A549 (cell line): ENCODE measurements at regions not wholly inside any gene's neighbourhood (a gene's known extent, or its start where the extent isn't known, plus 50 kb on each side); places are given as distances from the start of the nearest gene placed in this dataset.

Experiments used
- ATAC-seq, 2 experiments: fragments of 200-7000 bp in 1 of 2; fragments of >200 bp in 1 of 2; cut with Nextera tagmentation in 1 of 2; cut with Tn5 transposase in 1 of 2; 3 replicates each; pipeline versions ENCODE4 v1.8.0 to v1.9.1; 2018 to 2020; ENCODE audit warnings: mild to moderate bottlenecking in 1 of 2, moderate library complexity in 1 of 2
- CTCF ChIA-PET: fragments of 300-600 bp; sonication (Branson Sonifier 250); formaldehyde crosslinking; extraction: SDS; loops from one replicate; lab custom pipeline; 2021; ENCODE audit warnings: antibody characterized with exemption, inconsistent platforms; lab: Yijun Ruan, JAX
- POLR2A ChIA-PET: fragments of 350-600 bp; formaldehyde crosslinking; extraction: SDS; loops from one replicate; lab custom pipeline; 2021; ENCODE audit warnings: antibody characterized with exemption, inconsistent platforms; lab: Yijun Ruan, JAX
- DNase-seq, 2 experiments: peaks; one replicate each; pipeline versions ENCODE4 v3.0.0 to v3.0.0-alpha.2; 2011 to 2016; ENCODE audit warnings: low read depth in 1 of 2, low spot score in 1 of 2
- FAIRE-seq: peaks from 2 replicates; lab custom pipeline; 2011; peaks lifted over from hg19 to GRCh38; lab: Jason Lieb, UNC
- H3K27ac ChIP-seq, 2 experiments: fragments of >200 bp; sonication (Bioruptor Twin); formaldehyde crosslinking; 3 replicates each; pipeline ENCODE4 v1.5.1; 2016 to 2017
- H3K4me1 ChIP-seq: fragments of >200 bp; sonication (Bioruptor Twin); formaldehyde crosslinking; 3 replicates; pipeline ENCODE4 v1.6.1; 2016
- H3K4me2 ChIP-seq: fragments of >200 bp; sonication (Bioruptor Twin); formaldehyde crosslinking; 3 replicates; pipeline ENCODE4 v1.6.1; 2016
- H3K4me3 ChIP-seq: fragments of >200 bp; sonication (Bioruptor Twin); formaldehyde crosslinking; 3 replicates; pipeline ENCODE4 v1.5.1; 2016
- H3K9me3 ChIP-seq: fragments of >200 bp; sonication (Bioruptor Twin); formaldehyde crosslinking; 3 replicates; pipeline ENCODE4 v1.6.1; 2016
- CBX8 ChIP-seq: fragments of 200-600 bp; sonication (generic); IDR thresholded peaks from 2 replicates; pipeline ENCODE4 v1.6.1; 2016
- CHD4 ChIP-seq: fragments of 200-600 bp; sonication (generic); IDR thresholded peaks from 2 replicates; pipeline ENCODE4 v1.6.1; 2016; ENCODE audit warnings: antibody characterized with exemption, mild to moderate bottlenecking, borderline replicate concordance
- CTCF ChIP-seq: fragments of >200 bp; sonication (Bioruptor Twin); formaldehyde crosslinking; IDR thresholded peaks from 3 replicates; pipeline ENCODE4 v1.5.1; 2016
- HDAC2 ChIP-seq: fragments of 200-600 bp; sonication (generic); IDR thresholded peaks from 2 replicates; pipeline ENCODE4 v1.6.1; 2016
- MAFK ChIP-seq: fragments of 450-650 bp; IDR thresholded peaks from 2 replicates; pipeline ENCODE4 v1.6.1; 2014; ENCODE audit not compliant: partially characterized antibody
- NR3C1 ChIP-seq: fragments of >200 bp; sonication (Bioruptor Twin); formaldehyde crosslinking; IDR thresholded peaks from 3 replicates; pipeline ENCODE4 v1.6.1; 2017
- RFX5 ChIP-seq: fragments of 450-650 bp; IDR thresholded peaks from 2 replicates; pipeline ENCODE4 v1.7.1; 2014; ENCODE audit warnings: antibody characterized with exemption, mild to moderate bottlenecking, moderate library complexity
- SMC3 ChIP-seq: fragments of >200 bp; sonication (Bioruptor Twin); formaldehyde crosslinking; IDR thresholded peaks from 3 replicates; pipeline ENCODE4 v1.6.1; 2018; ENCODE audit warnings: inconsistent platforms
- TFCP2L1 ChIP-seq: fragments of 250-450 bp; sonication (Bioruptor Pico); IDR thresholded peaks from 2 replicates; pipeline ENCODE4 v1.5.0; 2021; ENCODE audit warnings: mild to moderate bottlenecking
- WGBS: methylation state at CpG from one replicate; pipeline ENCODE4 v1.1.6; 2017; ENCODE audit errors: missing lambda C conversion rate; 5-methylcytosine and 5-hydroxymethylcytosine counted together
- TF ChIP-seq, protein P1 (sequence below): fragments of >200 bp; sonication (Bioruptor Twin); formaldehyde crosslinking; IDR thresholded peaks from 3 replicates; pipeline ENCODE4 v1.6.1; 2016
- TF ChIP-seq, protein P2 (sequence below): fragments of >200 bp; sonication (Bioruptor Twin); formaldehyde crosslinking; IDR thresholded peaks from 2 replicates; pipeline ENCODE4 v1.6.1; 2016
- TF ChIP-seq, protein P3 (sequence below): fragments of 150-350 bp; IDR thresholded peaks from 2 replicates; pipeline ENCODE4 v1.6.1; 2014; ENCODE audit warnings: low read depth, mild to moderate bottlenecking, low read length

DNA sequence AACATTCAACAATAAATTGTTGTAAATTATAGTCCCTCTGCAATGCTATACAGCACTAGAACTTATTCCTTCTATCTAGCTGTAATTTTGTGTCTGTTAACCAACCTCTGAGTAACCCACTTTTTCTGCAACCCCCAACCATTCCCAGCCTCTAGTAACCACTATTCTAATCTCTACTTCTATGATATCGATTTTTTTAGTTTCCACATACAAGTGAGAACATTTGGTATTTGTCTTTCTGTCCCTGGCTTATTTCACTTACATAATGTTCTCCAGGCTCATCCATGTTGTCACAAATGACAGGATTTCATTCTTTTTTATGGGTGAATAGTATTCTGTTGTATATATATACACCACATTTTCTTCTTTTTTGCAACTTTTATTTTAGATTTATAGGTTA lies 147.6 kb downstream of the MAIP1 start:
- FAIRE-seq (no peak), ATAC-seq (no peak), DNase-seq (no peak)
- Histone ChIP-seq H3K9me3 (no peaks in the 10 kb centered on the region), H3K4me2 (no peak overlapping the region), H3K4me1 (no peaks in the 10 kb centered on the region), H3K4me3 (no peak overlapping the region), H3K27ac (no peak overlapping the region)
- CTCF ChIA-PET = no interaction called here
- POLR2A ChIA-PET = no interaction called here
- WGBS = 65% methylated on average over 1 of the region's 1 CpG
- TF ChIP-seq TFCP2L1 (CRISPR knock-in tag) (no peak), RFX5 (no peak)

DNA sequence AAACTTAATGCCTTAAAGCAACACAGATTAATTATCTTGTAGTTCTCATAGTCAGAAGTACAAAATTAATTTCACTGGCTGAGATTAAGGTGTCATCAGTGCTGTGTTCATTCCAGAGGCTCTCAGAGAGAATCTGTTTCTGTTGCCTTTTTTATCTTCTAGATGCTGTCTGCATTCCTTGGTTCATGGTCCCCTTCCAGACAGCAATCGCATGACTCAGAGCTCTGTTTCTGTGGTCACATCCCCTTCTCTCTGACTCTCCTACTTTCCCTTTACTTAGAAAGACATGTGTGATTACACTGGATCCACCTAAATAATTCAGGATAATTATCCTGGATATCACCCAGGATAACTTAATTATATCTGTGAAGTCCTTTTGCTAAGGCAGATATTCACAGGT lies 148.6 kb downstream of the MAIP1 start:
- POLR2A ChIA-PET = no interaction called here
- H3K4me1 ChIP-seq = no peaks in the 10 kb centered on the region
- H3K9me3 ChIP-seq = no peaks in the 10 kb centered on the region
- 91% methylated on average over 1 of the region's 1 CpG for WGBS
- FAIRE-seq (no peak), DNase-seq (peak in 1 of 2 experiments; percentile 12), ATAC-seq (peak; percentile 47 to 53; a peak in 2 of 6 replicates)
- CTCF ChIA-PET = interaction anchor here (0.7 kb wide), 1 partner anchor 28 kb away, joined by 3 read pairs; no protein-coding TSS in a partner anchor
- no peak overlapping the region for H3K27ac ChIP-seq
- no peak overlapping the region for H3K4me3 ChIP-seq
- no peak for TF ChIP-seq NR3C1
- TF ChIP-seq CHD4 = no peak
- TF ChIP-seq CTCF = no peak
- no peak overlapping the region for H3K4me2 ChIP-seq

DNA sequence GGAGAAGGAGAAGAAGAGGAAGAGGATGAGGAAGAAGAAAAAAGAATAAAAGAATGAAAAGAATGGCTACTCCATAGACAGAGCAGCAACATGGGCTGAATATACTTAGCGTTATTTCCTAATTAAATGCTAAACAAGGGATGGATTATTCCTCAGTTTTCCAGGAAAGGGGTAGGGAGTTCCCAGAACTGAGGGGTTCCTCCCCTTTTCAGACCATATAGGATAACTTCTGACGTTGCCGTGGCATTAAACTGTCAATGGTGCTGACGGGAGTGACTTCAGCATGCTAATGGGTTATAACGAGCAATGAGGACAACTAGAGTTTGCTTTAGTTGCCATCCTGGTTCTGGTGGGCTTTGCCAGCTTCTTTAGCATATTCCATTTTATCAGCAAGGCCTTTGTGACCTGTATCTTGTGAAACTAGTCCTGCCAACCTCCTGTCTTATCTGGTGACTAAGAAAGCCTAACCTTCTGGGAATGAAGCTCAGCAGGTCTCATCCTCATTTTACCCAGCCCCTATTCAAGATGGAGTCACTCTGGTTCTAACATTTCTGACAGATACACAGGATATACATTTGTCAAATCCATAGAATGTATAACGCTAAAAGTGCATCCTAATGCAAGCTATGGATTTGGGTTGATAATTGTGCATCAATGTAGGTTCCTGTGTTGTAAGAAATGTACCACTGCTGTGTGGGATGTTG lies 152.3 kb downstream of the MAIP1 start:
- no peak for DNase-seq
- no peak for FAIRE-seq
- Histone ChIP-seq H3K9me3 (no peaks in the 10 kb centered on the region), H3K4me1 (no peaks in the 10 kb centered on the region), H3K27ac (no peak overlapping the region), H3K4me3 (no peak overlapping the region), H3K4me2 (no peak overlapping the region)
- TF ChIP-seq SMC3 (no peak), MAFK (no peak), HDAC2 (no peak)
- TF ChIP-seq, protein P1, sequence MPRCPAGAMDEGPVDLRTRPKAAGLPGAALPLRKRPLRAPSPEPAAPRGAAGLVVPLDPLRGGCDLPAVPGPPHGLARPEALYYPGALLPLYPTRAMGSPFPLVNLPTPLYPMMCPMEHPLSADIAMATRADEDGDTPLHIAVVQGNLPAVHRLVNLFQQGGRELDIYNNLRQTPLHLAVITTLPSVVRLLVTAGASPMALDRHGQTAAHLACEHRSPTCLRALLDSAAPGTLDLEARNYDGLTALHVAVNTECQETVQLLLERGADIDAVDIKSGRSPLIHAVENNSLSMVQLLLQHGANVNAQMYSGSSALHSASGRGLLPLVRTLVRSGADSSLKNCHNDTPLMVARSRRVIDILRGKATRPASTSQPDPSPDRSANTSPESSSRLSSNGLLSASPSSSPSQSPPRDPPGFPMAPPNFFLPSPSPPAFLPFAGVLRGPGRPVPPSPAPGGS = no peak
- TF ChIP-seq, protein P2, sequence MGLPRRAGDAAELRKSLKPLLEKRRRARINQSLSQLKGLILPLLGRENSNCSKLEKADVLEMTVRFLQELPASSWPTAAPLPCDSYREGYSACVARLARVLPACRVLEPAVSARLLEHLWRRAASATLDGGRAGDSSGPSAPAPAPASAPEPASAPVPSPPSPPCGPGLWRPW = no peak
- POLR2A ChIA-PET = no interaction called here
- CTCF ChIA-PET = no interaction called here
- ATAC-seq = no peak
- WGBS = 78% methylated on average over 6 of the region's 6 CpGs

- Histone ChIP-seq H3K27ac (no peak overlapping the region), H3K4me1 (no peaks in the 10 kb centered on the region), H3K4me2 (no peak overlapping the region), H3K4me3 (no peak overlapping the region), H3K9me3 (no peaks in the 10 kb centered on the region)
- ChIA-PET CTCF (no interaction called here), POLR2A (no interaction called here)
- WGBS = 79% methylated on average over 3 of the region's 3 CpGs
- no peak for DNase-seq
- ATAC-seq = no peak
- TF ChIP-seq CBX8 (no peak), HDAC2 (no peak)
- TF ChIP-seq, protein P3, sequence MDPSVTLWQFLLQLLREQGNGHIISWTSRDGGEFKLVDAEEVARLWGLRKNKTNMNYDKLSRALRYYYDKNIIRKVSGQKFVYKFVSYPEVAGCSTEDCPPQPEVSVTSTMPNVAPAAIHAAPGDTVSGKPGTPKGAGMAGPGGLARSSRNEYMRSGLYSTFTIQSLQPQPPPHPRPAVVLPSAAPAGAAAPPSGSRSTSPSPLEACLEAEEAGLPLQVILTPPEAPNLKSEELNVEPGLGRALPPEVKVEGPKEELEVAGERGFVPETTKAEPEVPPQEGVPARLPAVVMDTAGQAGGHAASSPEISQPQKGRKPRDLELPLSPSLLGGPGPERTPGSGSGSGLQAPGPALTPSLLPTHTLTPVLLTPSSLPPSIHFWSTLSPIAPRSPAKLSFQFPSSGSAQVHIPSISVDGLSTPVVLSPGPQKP = no peak
- no peak for FAIRE-seq
Measured at GRCh38 chr2:200109421-200109820, 154.0 kb downstream of the MAIP1 start.
